ENCODE measurements at regions not wholly inside any gene's neighbourhood (a gene's known extent, or its start where the extent isn't known, plus 50 kb on each side); places are given as distances from the start of the nearest gene placed in this dataset.
"Not testable (repeated sequence)": the region's sequence is repeated elsewhere in the genome, so short reads cannot be mapped to it uniquely, and the experiment has no call there.

- DNase-seq, result no peak
- H3K27me3 Mint-ChIP-seq, result no peaks in the 10 kb centered on the region
- H3K27ac Mint-ChIP-seq, result no peak overlapping the region
- no peak for ATAC-seq (ENCODE audit: low read depth)
- peaks cover 11% of the 10 kb centered on the region for H3K9me3 Mint-ChIP-seq
- H3K36me3 Mint-ChIP-seq (ENCODE audit: low read depth), result no peaks in the 10 kb centered on the region
- CTCF ChIA-PET, result no interaction called here
- TF ChIP-seq CTCF (IDR thresholded peaks at IDR 0.05), result no peak
- POLR2A ChIA-PET, result no interaction called here
- intact Hi-C loops (cut with micrococcal nuclease), result no loop called here
- H3K4me1 Mint-ChIP-seq, result no peaks in the 10 kb centered on the region
- H3K4me3 Mint-ChIP-seq, result no peak overlapping the region
Observed at GRCh38 chr6:68139130-68139529, 496.0 kb upstream of the ADGRB3 start.

GRCh38 chr6:68134796-68135195 is 500.3 kb upstream of the ADGRB3 start:
- Mint-ChIP-seq H3K27me3 (no peaks in the 10 kb centered on the region), H3K27ac (no peak overlapping the region), H3K4me3 (no peak overlapping the region), H3K4me1 (no peaks in the 10 kb centered on the region), H3K9me3 (no peaks in the 10 kb centered on the region), H3K36me3 (ENCODE audit: low read depth) (no peaks in the 10 kb centered on the region)
- CTCF ChIA-PET, result no interaction called here
- no peak for DNase-seq
- TF ChIP-seq CTCF (IDR thresholded peaks at IDR 0.05), result no peak
- ATAC-seq (ENCODE audit: low read depth), result no peak
- POLR2A ChIA-PET, result no interaction called here
- intact Hi-C loops (cut with micrococcal nuclease), result no loop called here

GRCh38 chr6:68128211-68128610 is 506.9 kb upstream of the ADGRB3 start:
- no peak overlapping the region for H3K4me3 Mint-ChIP-seq
- TF ChIP-seq CTCF (IDR thresholded peaks at IDR 0.05), result no peak
- no peak for ATAC-seq (ENCODE audit: low read depth)
- peaks cover 8% of the 10 kb centered on the region for H3K9me3 Mint-ChIP-seq
- no peaks in the 10 kb centered on the region for H3K27me3 Mint-ChIP-seq
- intact Hi-C loops (cut with micrococcal nuclease), result no loop called here
- H3K4me1 Mint-ChIP-seq, result no peaks in the 10 kb centered on the region
- CTCF ChIA-PET, result no interaction called here
- POLR2A ChIA-PET, result no interaction called here
- H3K36me3 Mint-ChIP-seq (ENCODE audit: low read depth), result no peaks in the 10 kb centered on the region
- no peak overlapping the region for H3K27ac Mint-ChIP-seq
- no peak for DNase-seq

GRCh38 chr6:68127074-68127473 is 508.0 kb upstream of the ADGRB3 start:
- TF ChIP-seq CTCF (IDR thresholded peaks at IDR 0.05), result no peak
- Mint-ChIP-seq H3K27ac (no peak overlapping the region), H3K9me3 (peaks cover 15% of the 10 kb centered on the region), H3K27me3 (no peaks in the 10 kb centered on the region), H3K4me1 (no peaks in the 10 kb centered on the region), H3K4me3 (no peak overlapping the region), H3K36me3 (ENCODE audit: low read depth) (no peaks in the 10 kb centered on the region)
- DNase-seq (no peak), ATAC-seq (ENCODE audit: low read depth) (no peak)
- intact Hi-C loops (cut with micrococcal nuclease), result no loop called here
- ChIA-PET POLR2A (no interaction called here), CTCF (no interaction called here)

GRCh38 chr6:68126089-68126749 is 508.9 kb upstream of the ADGRB3 start:
- H3K27ac Mint-ChIP-seq, result no peak overlapping the region
- H3K9me3 Mint-ChIP-seq, result peaks cover 17% of the 10 kb centered on the region
- no peak for TF ChIP-seq CTCF (IDR thresholded peaks at IDR 0.05)
- CTCF ChIA-PET, result no interaction called here
- H3K4me3 Mint-ChIP-seq, result no peak overlapping the region
- ATAC-seq (ENCODE audit: low read depth) (no peak), DNase-seq (no peak)
- no peaks in the 10 kb centered on the region for H3K36me3 Mint-ChIP-seq (ENCODE audit: low read depth)
- no peaks in the 10 kb centered on the region for H3K27me3 Mint-ChIP-seq
- no peaks in the 10 kb centered on the region for H3K4me1 Mint-ChIP-seq
- intact Hi-C loops (cut with micrococcal nuclease), result no loop called here
- POLR2A ChIA-PET, result no interaction called here

GRCh38 chr6:68122975-68123374 is 512.1 kb upstream of the ADGRB3 start:
- CTCF ChIA-PET; H3K4me3 Mint-ChIP-seq; H3K27ac Mint-ChIP-seq; ATAC-seq (ENCODE audit: low read depth); intact Hi-C loops (cut with micrococcal nuclease); H3K36me3 Mint-ChIP-seq (ENCODE audit: low read depth); H3K27me3 Mint-ChIP-seq; H3K4me1 Mint-ChIP-seq; DNase-seq; POLR2A ChIA-PET: not testable (repeated sequence)
- H3K9me3 Mint-ChIP-seq, result peaks cover 20% of the 10 kb centered on the region

Data from activated B cell treated with CpG ODN at 0.5 μM for 24 hours (primary cell).